ENCODE measurements at regions not wholly inside any gene's neighbourhood (a gene's known extent, or its start where the extent isn't known, plus 50 kb on each side); places are given as distances from the start of the nearest gene placed in this dataset.
"Not testable (repeated sequence)": the region's sequence is repeated elsewhere in the genome, so short reads cannot be mapped to it uniquely, and the experiment has no call there.

- intact Hi-C loops (cut with DNase I): no loop called here
- no peak for DNase-seq
Measured at GRCh38 chr13:80871481-80871880, 530.6 kb upstream of the SPRY2 start.

- intact Hi-C loops (cut with DNase I): no loop called here
- DNase-seq: no peak
Measured at GRCh38 chr13:80870186-80870585, 529.3 kb upstream of the SPRY2 start.

GRCh38 chr13:80866921-80867320 is 526.0 kb upstream of the SPRY2 start:
- DNase-seq: no peak

GRCh38 chr13:80865329-80865728 is 524.4 kb upstream of the SPRY2 start:
- no peak for DNase-seq
- intact Hi-C loops (cut with DNase I): no loop called here

More at GRCh38 chr13:80866921-80867320, 526.0 kb upstream of the SPRY2 start:
- intact Hi-C loops (cut with DNase I): no loop called here

- intact Hi-C loops (cut with DNase I): no loop called here
Measured at GRCh38 chr13:80862456-80862855, 521.5 kb upstream of the SPRY2 start.

GRCh38 chr13:80860845-80861244 is 519.9 kb upstream of the SPRY2 start:
- DNase-seq: no peak
- intact Hi-C loops (cut with DNase I): no loop called here

More at GRCh38 chr13:80862456-80862855, 521.5 kb upstream of the SPRY2 start:
- DNase-seq: no peak

- intact Hi-C loops (cut with DNase I): no loop called here
- no peak for DNase-seq
Measured at GRCh38 chr13:80858131-80858530, 517.2 kb upstream of the SPRY2 start.

GRCh38 chr13:80857321-80857720 is 516.4 kb upstream of the SPRY2 start:
- DNase-seq: no peak
- intact Hi-C loops (cut with DNase I): no loop called here

GRCh38 chr13:80850771-80851170 is 509.8 kb upstream of the SPRY2 start:
- DNase-seq: no peak
- intact Hi-C loops (cut with DNase I): no loop called here

GRCh38 chr13:80844164-80844563 is 503.2 kb upstream of the SPRY2 start:
- DNase-seq: no peak
- intact Hi-C loops (cut with DNase I): no loop called here

- intact Hi-C loops (cut with DNase I): no loop called here
- DNase-seq: no peak
Measured at GRCh38 chr13:80841414-80841813, 500.5 kb upstream of the SPRY2 start.

- intact Hi-C loops (cut with DNase I): no loop called here
- DNase-seq: no peak
Measured at GRCh38 chr13:80840316-80840976, 499.5 kb upstream of the SPRY2 start.

- intact Hi-C loops (cut with DNase I): no loop called here
Measured at GRCh38 chr13:80835902-80836301, 495.0 kb upstream of the SPRY2 start.

GRCh38 chr13:80830431-80830830 is 489.5 kb upstream of the SPRY2 start:
- DNase-seq: no peak
- intact Hi-C loops (cut with DNase I): no loop called here

More at GRCh38 chr13:80835902-80836301, 495.0 kb upstream of the SPRY2 start:
- no peak for DNase-seq

- intact Hi-C loops (cut with DNase I): no loop called here
- no peak for DNase-seq
Measured at GRCh38 chr13:80828759-80829158, 487.8 kb upstream of the SPRY2 start.

- DNase-seq: no peak
- intact Hi-C loops (cut with DNase I): no loop called here
Measured at GRCh38 chr13:80825276-80825675, 484.4 kb upstream of the SPRY2 start.

- no peak for DNase-seq
- intact Hi-C loops (cut with DNase I): no loop called here
Measured at GRCh38 chr13:80824229-80824628, 483.3 kb upstream of the SPRY2 start.

GRCh38 chr13:80823472-80823871 is 482.5 kb upstream of the SPRY2 start:
- intact Hi-C loops (cut with DNase I): no loop called here

GRCh38 chr13:80821466-80821865 is 480.5 kb upstream of the SPRY2 start:
- intact Hi-C loops (cut with DNase I): no loop called here
- no peak for DNase-seq

More at GRCh38 chr13:80823472-80823871, 482.5 kb upstream of the SPRY2 start:
- DNase-seq: no peak

GRCh38 chr13:80817979-80818378 is 477.1 kb upstream of the SPRY2 start:
- intact Hi-C loops (cut with DNase I): no loop called here
- no peak for DNase-seq

GRCh38 chr13:80814541-80814940 is 473.6 kb upstream of the SPRY2 start:
- intact Hi-C loops (cut with DNase I): no loop called here
- no peak for DNase-seq

GRCh38 chr13:80810294-80810693 is 469.4 kb upstream of the SPRY2 start:
- intact Hi-C loops (cut with DNase I); DNase-seq: not testable (repeated sequence)

- intact Hi-C loops (cut with DNase I): no loop called here
- peak in 1 of 10 donors; percentile 45 for DNase-seq
Measured at GRCh38 chr13:80802946-80803345, 462.0 kb upstream of the SPRY2 start.

Measured in posterior cingulate gyrus (tissue), 11 donors.